CD14-positive monocyte (primary cell): ENCODE measurements at regions not wholly inside any gene's neighbourhood (a gene's known extent, or its start where the extent isn't known, plus 50 kb on each side); places are given as distances from the start of the nearest gene placed in this dataset.

ENCODE experiments used
- DNase-seq, 3 donors: peaks; one replicate each; pipeline ENCODE4 v3.0.0-alpha.2; 2011 to 2022
- H2AFZ ChIP-seq: 2 replicates; pipeline ENCODE4 v1.6.0; 2012; ENCODE audit warnings: mild to moderate bottlenecking, low read depth, low read length, inconsistent platforms; ENCODE audit not compliant: insufficient read depth, poor library complexity, severe bottlenecking
- H3K27ac ChIP-seq, 2 donors: 1 replicate in 1 of 2; 2 replicates in 1 of 2; pipeline ENCODE4 v1.5.1; 2012 to 2013; ENCODE audit warnings: low read length in 2 of 2, control low read depth in 1 of 2, inconsistent platforms in 1 of 2, low read depth in 1 of 2, mild to moderate bottlenecking in 1 of 2
- H3K27me3 ChIP-seq, 2 donors: one replicate each; pipeline versions ENCODE4 v1.6.0 to v1.6.1; 2011 to 2013; ENCODE audit warnings: low read length in 2 of 2; ENCODE audit not compliant: control insufficient read depth in 2 of 2, insufficient read depth in 2 of 2
- H3K36me3 ChIP-seq, 2 donors: replicated peaks in 1 of 2; 1 replicate in 1 of 2; 2 replicates in 1 of 2; pipeline versions ENCODE4 v1.5.1 to v1.6.1; 2012 to 2013; ENCODE audit warnings: low read length in 2 of 2, control low read depth in 1 of 2, inconsistent platforms in 1 of 2, mild to moderate bottlenecking in 1 of 2; ENCODE audit not compliant: insufficient read depth in 2 of 2, control insufficient read depth in 1 of 2
- H3K4me1 ChIP-seq, 2 donors: 1 replicate in 1 of 2; 2 replicates in 1 of 2; pipeline versions ENCODE4 v1.5.1 to v1.6.1; 2012 to 2013; ENCODE audit warnings: low read length in 2 of 2, control low read depth in 1 of 2, inconsistent platforms in 1 of 2, mild to moderate bottlenecking in 1 of 2, moderate library complexity in 1 of 2; ENCODE audit not compliant: insufficient read depth in 2 of 2, control insufficient read depth in 1 of 2
- H3K4me2 ChIP-seq: replicated peaks from 2 replicates; pipeline ENCODE3; 2012; ENCODE audit warnings: low read length, moderate library complexity, mild to moderate bottlenecking; ENCODE audit not compliant: poor library complexity, severe bottlenecking; ENCODE audit errors: extremely low read depth
- H3K4me3 ChIP-seq, 3 experiments: fragments of 200-600 bp in 1 of 3; sonication (generic) in 1 of 3; replicated peaks in 1 of 3; 1 replicate in 2 of 3; 2 replicates in 1 of 3; pipeline ENCODE4 v1.5.1; 2011 to 2013; ENCODE audit warnings: low read length in 3 of 3, mild to moderate bottlenecking in 3 of 3, control low read depth in 2 of 3, low read depth in 2 of 3, inconsistent platforms in 1 of 3, moderate library complexity in 1 of 3
- H3K79me2 ChIP-seq: 2 replicates; pipeline ENCODE4 v1.6.0; 2012; ENCODE audit warnings: mild to moderate bottlenecking, control low read depth, inconsistent platforms, low read length, moderate library complexity; ENCODE audit not compliant: insufficient read depth
- H3K9ac ChIP-seq: 2 replicates; pipeline ENCODE4 v1.6.0; 2017; ENCODE audit warnings: low read length, mild to moderate bottlenecking; ENCODE audit not compliant: insufficient read depth, poor library complexity, severe bottlenecking
- H3K9me3 ChIP-seq, 2 donors: replicated peaks in 1 of 2; 1 replicate in 1 of 2; 2 replicates in 1 of 2; pipeline versions ENCODE4 v1.5.1 to v1.6.1; 2012 to 2013; ENCODE audit warnings: low read length in 2 of 2, control low read depth in 1 of 2; ENCODE audit not compliant: control insufficient read depth in 1 of 2, insufficient read depth in 1 of 2
- H4K20me1 ChIP-seq: 2 replicates; pipeline ENCODE4 v1.6.0; 2012; ENCODE audit warnings: mild to moderate bottlenecking, low read length, control low read depth, moderate library complexity; ENCODE audit not compliant: insufficient read depth
- H3K27ac Mint-ChIP-seq, 7 donors: one replicate each; pipeline ENCODE4 v1.8.0; 2020; ENCODE audit warnings: mild to moderate bottlenecking in 7 of 7, mixed read lengths in 7 of 7, moderate library complexity in 6 of 7, inconsistent platforms in 2 of 7
- H3K27me3 Mint-ChIP-seq, 3 donors: one replicate each; pipeline ENCODE4 v1.8.0; 2021 to 2022; ENCODE audit warnings: low read depth in 3 of 3, mild to moderate bottlenecking in 3 of 3, mixed read lengths in 3 of 3, moderate library complexity in 3 of 3, inconsistent platforms in 1 of 3
- H3K36me3 Mint-ChIP-seq, 2 donors: one replicate each; pipeline ENCODE4 v1.8.0; 2020; ENCODE audit warnings: mixed read lengths in 2 of 2, inconsistent platforms in 1 of 2, mild to moderate bottlenecking in 1 of 2
- H3K4me1 Mint-ChIP-seq: one replicate; pipeline ENCODE4 v1.8.0; 2020; ENCODE audit warnings: mild to moderate bottlenecking, mixed read lengths
- H3K4me3 Mint-ChIP-seq, 2 donors: one replicate each; pipeline ENCODE4 v1.8.0; 2020; ENCODE audit warnings: mild to moderate bottlenecking in 2 of 2, mixed read lengths in 2 of 2, moderate library complexity in 1 of 2
- H3K9me3 Mint-ChIP-seq, 7 donors: one replicate each; pipeline ENCODE4 v1.8.0; 2020 to 2022; ENCODE audit warnings: mixed read lengths in 7 of 7, mild to moderate bottlenecking in 6 of 7, moderate library complexity in 6 of 7, inconsistent platforms in 2 of 7
- WGBS: methylation state at CpG from one replicate; pipeline ENCODE4 v1.1.5; 2013; ENCODE audit warnings: missing lambda C conversion rate; ENCODE audit not compliant: insufficient coverage; 5-methylcytosine and 5-hydroxymethylcytosine counted together
- intact Hi-C, 2 donors: fragments of 100-400 bp; cut with micrococcal nuclease; formaldehyde crosslinking; loops; one replicate each; pipeline versions ENCODE4 v1.15.0 to v1.15.1; 2023
- TF ChIP-seq, protein P1 (sequence below): fragments of 200-600 bp; IDR thresholded peaks from one replicate; pipeline ENCODE4 v1.8.0; 2022; ENCODE audit warnings: antibody characterized with exemption, mild to moderate bottlenecking

DNA sequence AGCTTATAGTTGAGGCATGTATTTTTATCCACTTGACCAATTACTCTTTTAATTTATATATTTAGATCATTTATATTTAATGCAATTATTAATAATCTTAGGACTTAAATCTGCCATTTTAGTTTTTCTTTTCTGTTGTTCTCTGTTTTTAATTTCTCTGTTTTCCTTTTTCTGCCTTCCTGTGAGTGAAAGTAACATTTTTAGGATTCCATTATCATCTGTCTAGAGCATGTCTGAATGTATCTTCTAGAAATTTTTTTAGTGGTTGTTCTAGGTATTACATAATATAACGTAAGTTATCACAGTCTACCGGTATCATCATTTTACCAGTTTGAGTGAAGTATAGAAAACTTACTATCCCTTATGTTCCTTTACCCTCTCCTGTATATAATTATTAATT, 197.3 kb downstream of the UNC5CL start:
- no peaks in the 10 kb centered on the region for H3K4me1 Mint-ChIP-seq
- H3K4me3 ChIP-seq: no peak overlapping the region
- H3K27ac ChIP-seq: no peak overlapping the region
- no peak for DNase-seq
- H3K4me3 Mint-ChIP-seq: no peak overlapping the region
- no peaks in the 10 kb centered on the region for H3K36me3 Mint-ChIP-seq
- no CpG with 5 or more reads among the region's 2 CpGs for WGBS
- no peaks in the 10 kb centered on the region for H3K9me3 ChIP-seq
- no peaks in the 10 kb centered on the region for H3K4me1 ChIP-seq
- no peaks in the 10 kb centered on the region for H4K20me1 ChIP-seq
- no peak overlapping the region for H3K9ac ChIP-seq
- intact Hi-C loops: no loop called here
- TF ChIP-seq, protein P1, sequence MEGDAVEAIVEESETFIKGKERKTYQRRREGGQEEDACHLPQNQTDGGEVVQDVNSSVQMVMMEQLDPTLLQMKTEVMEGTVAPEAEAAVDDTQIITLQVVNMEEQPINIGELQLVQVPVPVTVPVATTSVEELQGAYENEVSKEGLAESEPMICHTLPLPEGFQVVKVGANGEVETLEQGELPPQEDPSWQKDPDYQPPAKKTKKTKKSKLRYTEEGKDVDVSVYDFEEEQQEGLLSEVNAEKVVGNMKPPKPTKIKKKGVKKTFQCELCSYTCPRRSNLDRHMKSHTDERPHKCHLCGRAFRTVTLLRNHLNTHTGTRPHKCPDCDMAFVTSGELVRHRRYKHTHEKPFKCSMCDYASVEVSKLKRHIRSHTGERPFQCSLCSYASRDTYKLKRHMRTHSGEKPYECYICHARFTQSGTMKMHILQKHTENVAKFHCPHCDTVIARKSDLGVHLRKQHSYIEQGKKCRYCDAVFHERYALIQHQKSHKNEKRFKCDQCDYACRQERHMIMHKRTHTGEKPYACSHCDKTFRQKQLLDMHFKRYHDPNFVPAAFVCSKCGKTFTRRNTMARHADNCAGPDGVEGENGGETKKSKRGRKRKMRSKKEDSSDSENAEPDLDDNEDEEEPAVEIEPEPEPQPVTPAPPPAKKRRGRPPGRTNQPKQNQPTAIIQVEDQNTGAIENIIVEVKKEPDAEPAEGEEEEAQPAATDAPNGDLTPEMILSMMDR: no peak
- H3K9me3 Mint-ChIP-seq: no peaks in the 10 kb centered on the region
- no peak overlapping the region for H3K4me2 ChIP-seq
- H3K79me2 ChIP-seq: no peaks in the 10 kb centered on the region
- H3K27me3 ChIP-seq: peaks cover 0 to 18% of the 10 kb centered on the region in 2 donors
- no peaks in the 10 kb centered on the region for H3K36me3 ChIP-seq
- no peak overlapping the region for H3K27ac Mint-ChIP-seq
- H3K27me3 Mint-ChIP-seq: peaks cover 5 to 21% (median 9%) of the 10 kb centered on the region in 3 donors
- H2AFZ ChIP-seq: no peak overlapping the region

DNA sequence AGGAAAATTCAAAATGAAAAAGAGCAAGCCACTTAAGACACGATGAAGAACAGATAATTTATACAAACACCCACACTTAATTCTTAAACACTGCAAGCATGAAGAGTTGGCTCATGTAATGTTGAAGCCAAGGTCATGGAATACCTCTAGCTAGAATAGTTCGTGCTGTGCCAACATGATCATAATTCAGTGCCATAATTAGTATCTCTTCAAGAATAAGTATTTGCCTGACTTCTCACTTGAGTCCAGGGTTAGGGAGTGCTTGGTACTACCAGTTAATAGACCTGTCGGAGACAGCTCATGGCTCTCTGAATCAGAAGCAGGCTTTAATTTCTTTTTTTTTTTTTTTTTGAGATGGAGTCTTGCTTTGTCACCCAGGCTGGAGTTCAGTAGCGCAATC, 206.3 kb downstream of the UNC5CL start:
- H3K9me3 Mint-ChIP-seq: no peaks in the 10 kb centered on the region
- H3K36me3 Mint-ChIP-seq: no peaks in the 10 kb centered on the region
- Histone ChIP-seq H3K4me2 (no peak overlapping the region), H3K4me1 (no peaks in the 10 kb centered on the region), H3K9me3 (no peaks in the 10 kb centered on the region), H3K36me3 (no peaks in the 10 kb centered on the region), H4K20me1 (no peaks in the 10 kb centered on the region), H3K9ac (no peak overlapping the region), H3K27ac (no peak overlapping the region), H3K79me2 (no peaks in the 10 kb centered on the region), H3K4me3 (no peak overlapping the region), H3K27me3 (peaks cover 4% of the 10 kb centered on the region in 2 donors), H2AFZ (no peak overlapping the region)
- TF ChIP-seq, protein P1: no peak
- H3K4me1 Mint-ChIP-seq: no peaks in the 10 kb centered on the region
- 100% methylated on average over 2 of the region's 4 CpGs for WGBS
- intact Hi-C loops: no loop called here
- H3K27me3 Mint-ChIP-seq: peaks cover 2 to 20% (median 18%) of the 10 kb centered on the region in 3 donors
- no peak overlapping the region for H3K27ac Mint-ChIP-seq
- no peak overlapping the region for H3K4me3 Mint-ChIP-seq
- no peak for DNase-seq
